Osteoblast (primary cell): ENCODE measurements at regions not wholly inside any gene's neighbourhood (a gene's known extent, or its start where the extent isn't known, plus 50 kb on each side); places are given as distances from the start of the nearest gene placed in this dataset.

Source experiments
- DNase-seq: peaks from one replicate; pipeline ENCODE4 v3.0.0; 2011; ENCODE audit warnings: low spot score, mixed read lengths; ENCODE audit not compliant: insufficient read length; ENCODE audit errors: missing footprints
- H2AFZ ChIP-seq: 2 replicates; pipeline ENCODE4 v1.6.0; 2011; ENCODE audit warnings: mild to moderate bottlenecking, low read length
- H3K27ac ChIP-seq: 2 replicates; pipeline ENCODE4 v1.5.1; 2011; ENCODE audit warnings: mild to moderate bottlenecking, low read depth, low read length, moderate library complexity
- H3K27me3 ChIP-seq: 2 replicates; pipeline ENCODE4 v1.6.0; 2012; ENCODE audit warnings: mild to moderate bottlenecking, control low read depth, inconsistent platforms, low read length, moderate library complexity; ENCODE audit not compliant: insufficient read depth
- H3K36me3 ChIP-seq: 2 replicates; pipeline ENCODE4 v1.5.1; 2011; ENCODE audit warnings: mild to moderate bottlenecking, low read length, control low read depth, moderate library complexity; ENCODE audit not compliant: insufficient read depth
- H3K4me1 ChIP-seq: 2 replicates; pipeline ENCODE4 v1.5.1; 2011; ENCODE audit warnings: mild to moderate bottlenecking, low read length, control low read depth, moderate library complexity; ENCODE audit not compliant: insufficient read depth
- H3K4me2 ChIP-seq: 2 replicates; pipeline ENCODE4 v1.6.0; 2011; ENCODE audit warnings: mild to moderate bottlenecking, low read length; ENCODE audit not compliant: insufficient read depth
- H3K4me3 ChIP-seq: fragments of 200-600 bp; sonication (generic); 3 replicates; pipeline ENCODE4 v1.5.1; 2012; ENCODE audit warnings: mild to moderate bottlenecking, low read length, inconsistent platforms; ENCODE audit not compliant: insufficient read depth
- H3K79me2 ChIP-seq: 2 replicates; pipeline ENCODE4 v1.6.0; 2012; ENCODE audit warnings: mild to moderate bottlenecking, low read length, control low read depth, inconsistent platforms; ENCODE audit not compliant: insufficient read depth
- H3K9me3 ChIP-seq: 2 replicates; pipeline ENCODE4 v1.5.1; 2011; ENCODE audit warnings: low read depth, low read length, control low read depth
- H4K20me1 ChIP-seq: 2 replicates; pipeline ENCODE4 v1.6.0; 2012; ENCODE audit warnings: mild to moderate bottlenecking, low read length, control low read depth; ENCODE audit not compliant: insufficient read depth
- TF ChIP-seq, protein P1 (sequence below): IDR thresholded peaks from 2 replicates; pipeline ENCODE4 v1.5.1; 2011; ENCODE audit warnings: mild to moderate bottlenecking, low read depth, low read length, moderate library complexity; ENCODE audit errors: extremely low read depth

DNA sequence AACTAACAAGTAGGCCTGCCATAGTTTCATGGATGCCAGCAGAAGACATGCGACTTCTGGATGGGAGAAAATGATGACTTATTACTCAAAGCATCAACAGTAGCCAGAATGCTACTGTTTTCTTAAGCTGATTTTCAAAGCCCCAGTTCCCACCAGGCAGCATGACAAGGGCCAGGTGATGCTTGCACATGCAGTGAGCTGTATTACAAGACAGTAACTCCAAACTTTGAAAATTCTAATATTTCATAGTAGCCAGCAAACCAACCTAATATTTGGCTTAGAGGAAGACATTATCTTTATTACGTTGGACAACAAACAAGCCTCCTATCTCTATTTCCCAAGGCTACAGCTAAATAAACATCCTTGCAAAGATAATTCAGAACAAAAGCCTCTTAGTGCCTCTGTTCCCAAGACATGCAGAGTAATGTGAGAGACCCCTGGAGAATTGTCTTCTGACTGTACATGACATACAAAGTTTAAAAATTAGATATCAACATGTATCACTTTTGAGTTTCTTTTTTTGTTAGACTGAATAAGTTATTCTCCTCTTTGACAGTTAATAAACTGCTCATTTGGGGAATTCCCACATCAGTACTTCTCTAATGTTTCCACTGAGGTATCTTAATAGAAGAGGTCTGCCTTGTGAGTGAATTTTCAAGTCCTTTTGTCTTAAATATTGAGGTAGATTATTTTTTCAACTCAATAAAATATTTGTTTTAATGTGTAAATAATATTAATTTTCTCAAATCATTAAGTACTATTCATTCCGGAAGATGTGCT, 367.6 kb upstream of the CWC22 start:
- H3K9me3 ChIP-seq = no peaks in the 10 kb centered on the region
- H3K27ac ChIP-seq = no peak overlapping the region
- H3K36me3 ChIP-seq = no peaks in the 10 kb centered on the region
- no peaks in the 10 kb centered on the region for H3K27me3 ChIP-seq
- TF ChIP-seq, protein P1, sequence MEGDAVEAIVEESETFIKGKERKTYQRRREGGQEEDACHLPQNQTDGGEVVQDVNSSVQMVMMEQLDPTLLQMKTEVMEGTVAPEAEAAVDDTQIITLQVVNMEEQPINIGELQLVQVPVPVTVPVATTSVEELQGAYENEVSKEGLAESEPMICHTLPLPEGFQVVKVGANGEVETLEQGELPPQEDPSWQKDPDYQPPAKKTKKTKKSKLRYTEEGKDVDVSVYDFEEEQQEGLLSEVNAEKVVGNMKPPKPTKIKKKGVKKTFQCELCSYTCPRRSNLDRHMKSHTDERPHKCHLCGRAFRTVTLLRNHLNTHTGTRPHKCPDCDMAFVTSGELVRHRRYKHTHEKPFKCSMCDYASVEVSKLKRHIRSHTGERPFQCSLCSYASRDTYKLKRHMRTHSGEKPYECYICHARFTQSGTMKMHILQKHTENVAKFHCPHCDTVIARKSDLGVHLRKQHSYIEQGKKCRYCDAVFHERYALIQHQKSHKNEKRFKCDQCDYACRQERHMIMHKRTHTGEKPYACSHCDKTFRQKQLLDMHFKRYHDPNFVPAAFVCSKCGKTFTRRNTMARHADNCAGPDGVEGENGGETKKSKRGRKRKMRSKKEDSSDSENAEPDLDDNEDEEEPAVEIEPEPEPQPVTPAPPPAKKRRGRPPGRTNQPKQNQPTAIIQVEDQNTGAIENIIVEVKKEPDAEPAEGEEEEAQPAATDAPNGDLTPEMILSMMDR = no peak
- no peak overlapping the region for H3K4me2 ChIP-seq
- DNase-seq = no peak
- no peak overlapping the region for H3K4me3 ChIP-seq
- H2AFZ ChIP-seq = no peak overlapping the region
- H3K4me1 ChIP-seq = no peaks in the 10 kb centered on the region
- no peaks in the 10 kb centered on the region for H3K79me2 ChIP-seq
- H4K20me1 ChIP-seq = no peaks in the 10 kb centered on the region

DNA sequence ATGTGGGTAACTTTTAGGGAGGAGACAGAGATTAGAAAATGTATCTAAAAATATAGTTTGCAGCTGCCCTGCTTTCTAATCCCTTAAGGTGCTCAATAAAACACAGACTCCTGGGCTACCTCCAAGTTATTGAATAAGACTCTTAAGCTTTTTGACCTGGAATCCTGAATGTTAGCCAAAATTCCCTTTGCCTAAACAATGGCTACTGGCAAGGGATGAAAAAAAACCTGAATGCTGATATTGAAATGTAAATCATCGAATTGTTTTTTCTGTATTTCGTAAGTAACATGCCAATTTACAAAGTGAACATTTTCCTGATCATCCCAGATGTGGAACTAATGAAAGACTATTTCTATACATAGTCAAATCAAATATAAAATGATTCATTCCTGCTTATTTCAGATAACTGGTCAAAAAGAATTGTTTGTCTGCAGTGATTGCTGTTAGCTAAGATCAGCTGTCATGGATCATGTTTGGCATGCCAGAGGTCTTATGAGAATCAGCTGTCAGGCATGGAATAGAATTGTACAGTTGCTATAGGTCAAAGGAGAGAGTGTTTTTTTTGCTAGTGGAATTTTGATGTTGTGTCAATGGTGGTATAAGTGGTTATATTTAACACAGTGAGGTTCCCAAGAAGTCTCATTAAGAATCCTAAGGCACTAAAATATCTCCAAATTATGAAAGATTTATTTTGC, 363.6 kb upstream of the CWC22 start:
- H2AFZ ChIP-seq = no peak overlapping the region
- H3K4me1 ChIP-seq = no peaks in the 10 kb centered on the region
- H3K9me3 ChIP-seq = no peaks in the 10 kb centered on the region
- no peak overlapping the region for H3K4me3 ChIP-seq
- no peaks in the 10 kb centered on the region for H4K20me1 ChIP-seq
- no peaks in the 10 kb centered on the region for H3K79me2 ChIP-seq
- DNase-seq = no peak
- no peaks in the 10 kb centered on the region for H3K27me3 ChIP-seq
- H3K4me2 ChIP-seq = no peak overlapping the region
- TF ChIP-seq, protein P1 = no peak
- no peak overlapping the region for H3K27ac ChIP-seq
- H3K36me3 ChIP-seq = no peaks in the 10 kb centered on the region

DNA sequence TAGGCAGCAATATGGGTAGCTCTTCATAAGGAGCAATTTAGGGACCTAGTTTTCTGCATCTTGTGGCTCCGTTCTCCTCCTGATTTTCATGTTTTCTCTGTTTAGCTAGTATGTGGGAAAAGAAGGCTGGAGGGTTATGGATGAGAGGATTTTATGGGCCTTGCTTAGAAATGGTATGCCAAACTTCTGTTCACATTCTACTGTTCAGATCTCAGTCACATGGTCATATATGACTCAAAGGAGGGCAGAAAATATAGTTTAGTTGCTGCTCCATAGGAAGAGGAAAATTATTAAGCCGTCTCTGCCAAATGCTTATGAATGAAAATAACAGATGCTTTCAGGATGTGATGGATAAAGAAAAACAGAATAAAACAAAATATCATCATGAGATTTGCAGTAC, 361.8 kb upstream of the CWC22 start:
- Histone ChIP-seq H2AFZ (no peak overlapping the region), H3K4me2 (no peak overlapping the region), H3K27ac (no peak overlapping the region), H3K27me3 (no peaks in the 10 kb centered on the region), H4K20me1 (no peaks in the 10 kb centered on the region), H3K79me2 (no peaks in the 10 kb centered on the region), H3K4me1 (no peaks in the 10 kb centered on the region), H3K4me3 (no peak overlapping the region), H3K9me3 (no peaks in the 10 kb centered on the region), H3K36me3 (no peaks in the 10 kb centered on the region)
- DNase-seq = no peak
- TF ChIP-seq, protein P1 = no peak

DNA sequence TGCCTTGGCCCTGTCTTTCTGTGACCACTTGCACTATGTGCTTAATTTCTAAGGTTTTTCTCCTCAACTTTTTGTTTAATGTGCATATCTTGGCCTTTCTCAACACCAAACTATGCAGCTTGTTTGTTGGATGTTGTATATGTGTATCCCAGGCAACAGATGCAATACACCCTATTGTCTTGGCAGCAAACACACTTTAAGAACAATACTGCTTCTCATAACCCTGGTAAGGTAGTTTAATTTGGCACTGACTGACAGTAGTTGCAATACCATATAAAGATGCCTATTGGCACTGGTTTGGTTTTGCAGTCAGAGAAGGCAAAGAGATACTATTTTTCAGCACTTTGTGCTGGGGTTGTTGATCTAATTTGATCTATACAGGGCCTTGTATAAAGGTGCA, 360.7 kb upstream of the CWC22 start:
- Histone ChIP-seq H3K4me3 (no peak overlapping the region), H4K20me1 (no peaks in the 10 kb centered on the region), H3K27ac (no peak overlapping the region), H3K36me3 (no peaks in the 10 kb centered on the region), H2AFZ (no peak overlapping the region), H3K4me1 (no peaks in the 10 kb centered on the region), H3K4me2 (no peak overlapping the region), H3K79me2 (no peaks in the 10 kb centered on the region), H3K27me3 (no peaks in the 10 kb centered on the region), H3K9me3 (no peaks in the 10 kb centered on the region)
- no peak for DNase-seq
- TF ChIP-seq, protein P1 = no peak
